GM23338 (cell line): ENCODE measurements at regions not wholly inside any gene's neighbourhood (a gene's known extent, or its start where the extent isn't known, plus 50 kb on each side); places are given as distances from the start of the nearest gene placed in this dataset.
A peak's percentile ranks its signal among the peaks of the same experiment; 100 is the strongest.

Source experiments
- ATAC-seq: fragments of 200-7000 bp; cut with Tn5 transposase; 3 replicates; pipeline ENCODE4 v1.9.1; 2020
- DNase-seq: peaks from one replicate; pipeline ENCODE4 v3.0.0-alpha.2; 2015; ENCODE audit warnings: low spot score
- H2AFZ ChIP-seq: fragments of 200-600 bp; sonication (generic); 2 replicates; pipeline ENCODE4 v1.8.0; 2016; ENCODE audit warnings: antibody characterized with exemption, mild to moderate bottlenecking, moderate library complexity
- H3F3A ChIP-seq: fragments of 200-600 bp; sonication (generic); replicated peaks from 2 replicates; pipeline ENCODE4 v1.8.0; 2017; ENCODE audit warnings: antibody characterized with exemption, mixed run types, low read depth
- H3K27ac ChIP-seq: fragments of 200-600 bp; sonication (generic); 2 replicates; pipeline ENCODE4 v1.6.1; 2016; ENCODE audit warnings: low read depth
- H3K27me3 ChIP-seq: fragments of 200-600 bp; sonication (generic); 2 replicates; pipeline ENCODE4 v1.8.0; 2016; ENCODE audit warnings: mild to moderate bottlenecking, mixed run types, moderate library complexity; ENCODE audit not compliant: insufficient read depth
- H3K36me3 ChIP-seq: fragments of 200-600 bp; sonication (generic); 2 replicates; pipeline ENCODE4 v1.8.0; 2016; ENCODE audit warnings: mild to moderate bottlenecking; ENCODE audit not compliant: insufficient read depth
- H3K4me1 ChIP-seq: fragments of 200-600 bp; sonication (generic); 2 replicates; pipeline ENCODE4 v1.8.0; 2016; ENCODE audit warnings: mild to moderate bottlenecking, moderate library complexity; ENCODE audit not compliant: insufficient read depth
- H3K4me2 ChIP-seq: fragments of 200-600 bp; sonication (generic); 2 replicates; pipeline ENCODE4 v1.7.1; 2017; ENCODE audit warnings: mixed run types
- H3K4me3 ChIP-seq: fragments of 200-600 bp; sonication (generic); 2 replicates; pipeline ENCODE4 v1.6.1; 2016; ENCODE audit warnings: mixed run types
- H3K79me2 ChIP-seq: fragments of 200-600 bp; sonication (generic); replicated peaks from 2 replicates; pipeline ENCODE4 v1.8.0; 2017; ENCODE audit warnings: mild to moderate bottlenecking; ENCODE audit not compliant: insufficient read depth
- H3K9me2 ChIP-seq: fragments of 200-600 bp; sonication (generic); 2 replicates; pipeline ENCODE4 v1.8.0; 2017; ENCODE audit not compliant: insufficient read depth
- H4K20me1 ChIP-seq: fragments of 200-600 bp; sonication (generic); replicated peaks from 2 replicates; pipeline ENCODE4 v1.8.0; 2017; ENCODE audit warnings: mild to moderate bottlenecking; ENCODE audit not compliant: insufficient read depth
- H3K27ac Mint-ChIP-seq: 2 replicates; pipeline ENCODE4 v1.8.0; 2020; ENCODE audit warnings: inconsistent platforms, mild to moderate bottlenecking, moderate library complexity, mixed read lengths
- H3K27me3 Mint-ChIP-seq: 3 replicates; pipeline ENCODE4 v1.8.0; 2022; ENCODE audit warnings: low read depth, mild to moderate bottlenecking, moderate library complexity, mixed read lengths, inconsistent platforms; ENCODE audit not compliant: insufficient read depth, poor library complexity
- H3K36me3 Mint-ChIP-seq: 3 replicates; pipeline ENCODE4 v1.8.0; 2021; ENCODE audit warnings: low read depth, mild to moderate bottlenecking, inconsistent platforms, moderate library complexity, mixed read lengths
- H3K4me1 Mint-ChIP-seq: 3 replicates; pipeline ENCODE4 v1.8.0; 2020; ENCODE audit warnings: mild to moderate bottlenecking, inconsistent platforms, mixed read lengths
- H3K4me3 Mint-ChIP-seq: 3 replicates; pipeline ENCODE4 v1.8.0; 2021; ENCODE audit warnings: moderate library complexity, mild to moderate bottlenecking, inconsistent platforms, mixed read lengths
- H3K9me3 Mint-ChIP-seq: 3 replicates; pipeline ENCODE4 v1.8.0; 2020; ENCODE audit warnings: moderate library complexity, mild to moderate bottlenecking, inconsistent platforms, mixed read lengths
- CREB1 ChIP-seq: fragments of 250-450 bp; sonication (Bioruptor Pico); IDR thresholded peaks from 2 replicates; pipeline ENCODE4 v1.5.0; 2020; ENCODE audit warnings: low read depth, mild to moderate bottlenecking, moderate library complexity
- CTCF ChIP-seq, 2 experiments: fragments of 200-600 bp in 1 of 2; sonication (generic) in 1 of 2; conservative IDR thresholded peaks; 2 replicates each; pipeline versions ENCODE4 v1.5.1 to v1.6.1; 2016 to 2017; ENCODE audit warnings: antibody characterized with exemption in 2 of 2, low read depth in 2 of 2, mild to moderate bottlenecking in 2 of 2, moderate library complexity in 1 of 2
- ETS1 ChIP-seq: IDR thresholded peaks from 2 replicates; pipeline ENCODE4 v1.6.1; 2016; ENCODE audit warnings: antibody characterized with exemption
- EZH2 ChIP-seq: fragments of 200-600 bp; sonication (generic); IDR thresholded peaks from one replicate; pipeline ENCODE4 v1.8.0; 2017; ENCODE audit warnings: antibody characterized with exemption, mild to moderate bottlenecking, low read depth; ENCODE audit not compliant: unreplicated experiment
- EZH2phosphoT487 ChIP-seq: fragments of 200-600 bp; sonication (generic); IDR thresholded peaks from one replicate; pipeline ENCODE4 v1.8.1; 2018; ENCODE audit warnings: antibody characterized with exemption; ENCODE audit not compliant: unreplicated experiment
- JUNB ChIP-seq: IDR thresholded peaks from one replicate; pipeline ENCODE4 v1.6.1; 2016; ENCODE audit warnings: antibody characterized with exemption; ENCODE audit not compliant: unreplicated experiment
- NANOG ChIP-seq: IDR thresholded peaks from 2 replicates; pipeline ENCODE4 v1.6.1; 2016; ENCODE audit warnings: antibody characterized with exemption, borderline replicate concordance
- POLR2AphosphoS5 ChIP-seq: IDR thresholded peaks from 2 replicates; pipeline ENCODE4 v1.6.1; 2016; ENCODE audit warnings: antibody characterized with exemption, low read depth
- STAT1 ChIP-seq: IDR thresholded peaks from one replicate; pipeline ENCODE4 v1.6.1; 2016; ENCODE audit warnings: antibody characterized with exemption; ENCODE audit not compliant: unreplicated experiment
- ZNF114 ChIP-seq: fragments of 250-450 bp; sonication (Bioruptor Pico); IDR thresholded peaks from 2 replicates; pipeline ENCODE4 v1.5.0; 2020; ENCODE audit warnings: mild to moderate bottlenecking, moderate library complexity
- ZNF331 ChIP-seq: fragments of 250-450 bp; sonication (Bioruptor Pico); IDR thresholded peaks from 2 replicates; pipeline ENCODE4 v1.5.0; 2020; ENCODE audit warnings: low read depth, mild to moderate bottlenecking, moderate library complexity
- ZNF462 ChIP-seq: fragments of 250-450 bp; sonication (Bioruptor Pico); IDR thresholded peaks from 2 replicates; pipeline ENCODE4 v1.5.0; 2020; ENCODE audit warnings: mild to moderate bottlenecking, moderate library complexity
- TF ChIP-seq, protein P1 (sequence below): IDR thresholded peaks from one replicate; pipeline ENCODE4 v1.6.1; 2018; ENCODE audit warnings: antibody characterized with exemption; ENCODE audit not compliant: unreplicated experiment

DNA sequence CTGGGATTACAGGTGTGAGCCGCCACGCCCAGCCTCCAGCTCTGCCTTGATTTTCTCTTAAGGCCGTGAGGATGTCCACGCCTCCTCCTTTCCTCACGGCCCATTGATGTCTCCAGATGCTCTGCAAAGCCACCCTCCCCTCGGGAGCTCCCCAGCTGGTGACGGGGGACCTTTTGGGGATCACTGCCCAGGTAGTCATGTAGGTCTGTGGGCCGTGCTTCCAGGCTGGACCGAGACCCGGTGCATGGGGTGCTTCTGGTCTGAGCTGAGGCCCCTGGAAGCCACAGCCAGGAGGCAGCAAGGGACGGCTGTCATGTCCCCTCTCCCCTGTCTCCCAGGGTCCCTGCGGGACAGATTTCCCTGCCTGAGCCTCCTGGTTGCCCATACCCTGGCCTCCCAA, 277.8 kb downstream of the SEC14L1 start (continued):
- no peak for TF ChIP-seq EZH2

- H3K27ac ChIP-seq, result 0 out of 2 replicates have a peak overlapping the region, but pooled peaks have one; percentile 26
Measured at GRCh38 chr17:77419095-77419494, 278.3 kb downstream of the SEC14L1 start.

More at GRCh38 chr17:77419095-77419494, 278.3 kb downstream of the SEC14L1 start:
- H3K4me1 Mint-ChIP-seq, result peaks cover 51% of the 10 kb centered on the region
- H2AFZ ChIP-seq, result no peak overlapping the region
- H3F3A ChIP-seq, result 0 out of 2 replicates have a peak, but pooled peaks cover 9% of the 10 kb centered on the region
- H3K4me1 ChIP-seq, result peaks cover 39% of the 10 kb centered on the region
- H3K79me2 ChIP-seq, result peaks cover 57% of the 10 kb centered on the region
- no peak for DNase-seq
- no peaks in the 10 kb centered on the region for H3K9me3 Mint-ChIP-seq
- no peaks in the 10 kb centered on the region for H3K36me3 Mint-ChIP-seq
- H3K36me3 ChIP-seq, result no peaks in the 10 kb centered on the region
- H3K4me3 ChIP-seq, result peak overlapping the region; percentile 38; the same call in 1 of the 2 replicates
- H3K27me3 Mint-ChIP-seq, result peaks cover 33% of the 10 kb centered on the region
- no peak for ATAC-seq
- H3K4me3 Mint-ChIP-seq, result no peak overlapping the region
- peak overlapping the region; percentile 78 for H3K4me2 ChIP-seq
- peaks cover 5% of the 10 kb centered on the region; the same call in 1 of the 2 replicates for H4K20me1 ChIP-seq
- H3K27ac Mint-ChIP-seq, result no peak overlapping the region
- TF ChIP-seq ZNF331 (CRISPR knock-in tag) (no peak), STAT1 (no peak), ZNF462 (CRISPR knock-in tag) (no peak), POLR2AphosphoS5 (no peak), ZNF114 (CRISPR knock-in tag) (no peak), CTCF (conservative IDR thresholded peaks at IDR 0.05; ENCODE audit: low read depth in 2 of 2) (no peak), EZH2phosphoT487 (no peak), CREB1 (no peak), NANOG (no peak), EZH2 (no peak), JUNB (no peak), ETS1 (no peak)
- TF ChIP-seq, protein P1, sequence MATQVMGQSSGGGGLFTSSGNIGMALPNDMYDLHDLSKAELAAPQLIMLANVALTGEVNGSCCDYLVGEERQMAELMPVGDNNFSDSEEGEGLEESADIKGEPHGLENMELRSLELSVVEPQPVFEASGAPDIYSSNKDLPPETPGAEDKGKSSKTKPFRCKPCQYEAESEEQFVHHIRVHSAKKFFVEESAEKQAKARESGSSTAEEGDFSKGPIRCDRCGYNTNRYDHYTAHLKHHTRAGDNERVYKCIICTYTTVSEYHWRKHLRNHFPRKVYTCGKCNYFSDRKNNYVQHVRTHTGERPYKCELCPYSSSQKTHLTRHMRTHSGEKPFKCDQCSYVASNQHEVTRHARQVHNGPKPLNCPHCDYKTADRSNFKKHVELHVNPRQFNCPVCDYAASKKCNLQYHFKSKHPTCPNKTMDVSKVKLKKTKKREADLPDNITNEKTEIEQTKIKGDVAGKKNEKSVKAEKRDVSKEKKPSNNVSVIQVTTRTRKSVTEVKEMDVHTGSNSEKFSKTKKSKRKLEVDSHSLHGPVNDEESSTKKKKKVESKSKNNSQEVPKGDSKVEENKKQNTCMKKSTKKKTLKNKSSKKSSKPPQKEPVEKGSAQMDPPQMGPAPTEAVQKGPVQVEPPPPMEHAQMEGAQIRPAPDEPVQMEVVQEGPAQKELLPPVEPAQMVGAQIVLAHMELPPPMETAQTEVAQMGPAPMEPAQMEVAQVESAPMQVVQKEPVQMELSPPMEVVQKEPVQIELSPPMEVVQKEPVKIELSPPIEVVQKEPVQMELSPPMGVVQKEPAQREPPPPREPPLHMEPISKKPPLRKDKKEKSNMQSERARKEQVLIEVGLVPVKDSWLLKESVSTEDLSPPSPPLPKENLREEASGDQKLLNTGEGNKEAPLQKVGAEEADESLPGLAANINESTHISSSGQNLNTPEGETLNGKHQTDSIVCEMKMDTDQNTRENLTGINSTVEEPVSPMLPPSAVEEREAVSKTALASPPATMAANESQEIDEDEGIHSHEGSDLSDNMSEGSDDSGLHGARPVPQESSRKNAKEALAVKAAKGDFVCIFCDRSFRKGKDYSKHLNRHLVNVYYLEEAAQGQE, result no peak
- H3K27me3 ChIP-seq, result no peaks in the 10 kb centered on the region
- H3K9me2 ChIP-seq, result no peaks in the 10 kb centered on the region
